Peyer's patch (tissue), 4 donors: ENCODE measurements at regions not wholly inside any gene's neighbourhood (a gene's known extent, or its start where the extent isn't known, plus 50 kb on each side); places are given as distances from the start of the nearest gene placed in this dataset.

ENCODE experiments used
- DNase-seq, 3 donors: peaks; one replicate each; pipeline ENCODE4 v3.0.0-alpha.2; 2017 to 2019
- H3K27ac ChIP-seq, 4 donors: fragments of 200-600 bp; sonication (generic); one replicate each; pipeline ENCODE4 v1.5.1; 2016 to 2019
- H3K27me3 ChIP-seq, 2 donors: fragments of 200-600 bp; sonication (generic); one replicate each; pipeline ENCODE4 v1.5.1; 2019
- H3K36me3 ChIP-seq, 3 donors: fragments of 200-600 bp; sonication (generic); one replicate each; pipeline ENCODE4 v1.5.1; 2016 to 2019
- H3K4me1 ChIP-seq, 4 donors: fragments of 200-600 bp; sonication (generic); one replicate each; pipeline ENCODE4 v1.5.1; 2016 to 2019
- H3K4me3 ChIP-seq, 4 donors: fragments of 200-600 bp; sonication (generic); 1 replicate in 3 of 4; 2 replicates in 1 of 4; pipeline ENCODE4 v1.5.1; 2016 to 2019; ENCODE audit warnings: mild to moderate bottlenecking in 1 of 4
- H3K9me3 ChIP-seq, 4 donors: fragments of 200-600 bp; sonication (generic); one replicate each; pipeline ENCODE4 v1.5.1; 2016 to 2019; ENCODE audit warnings: mild to moderate bottlenecking in 1 of 4
- CTCF ChIP-seq, 6 experiments: fragments of 450-650 bp in 4 of 6; fragments of 200-600 bp in 2 of 6; sonication (generic) in 1 of 6; IDR thresholded peaks; one replicate each; pipeline ENCODE4 v1.5.1; 2017 to 2019; ENCODE audit warnings: antibody characterized with exemption in 6 of 6, mild to moderate bottlenecking in 3 of 6, moderate library complexity in 1 of 6
- POLR2A ChIP-seq, 2 donors: fragments of 450-650 bp; IDR thresholded peaks; one replicate each; pipeline ENCODE4 v1.5.1; 2017; ENCODE audit warnings: antibody characterized with exemption in 2 of 2, mild to moderate bottlenecking in 2 of 2, moderate library complexity in 2 of 2

- no peak for DNase-seq
- TF ChIP-seq POLR2A (IDR thresholded peaks at IDR 0.05): no peak
- no peak for TF ChIP-seq CTCF (IDR thresholded peaks at IDR 0.05)
- Histone ChIP-seq H3K4me1 (no peaks in the 10 kb centered on the region), H3K27ac (no peak overlapping the region), H3K9me3 (peaks cover 0 to 10% (median 0%) of the 10 kb centered on the region in 4 donors), H3K36me3 (no peaks in the 10 kb centered on the region), H3K27me3 (no peaks in the 10 kb centered on the region), H3K4me3 (no peak overlapping the region)
Measured at GRCh38 chr2:20880221-20880771, 57.4 kb upstream of the LDAH start.

DNA sequence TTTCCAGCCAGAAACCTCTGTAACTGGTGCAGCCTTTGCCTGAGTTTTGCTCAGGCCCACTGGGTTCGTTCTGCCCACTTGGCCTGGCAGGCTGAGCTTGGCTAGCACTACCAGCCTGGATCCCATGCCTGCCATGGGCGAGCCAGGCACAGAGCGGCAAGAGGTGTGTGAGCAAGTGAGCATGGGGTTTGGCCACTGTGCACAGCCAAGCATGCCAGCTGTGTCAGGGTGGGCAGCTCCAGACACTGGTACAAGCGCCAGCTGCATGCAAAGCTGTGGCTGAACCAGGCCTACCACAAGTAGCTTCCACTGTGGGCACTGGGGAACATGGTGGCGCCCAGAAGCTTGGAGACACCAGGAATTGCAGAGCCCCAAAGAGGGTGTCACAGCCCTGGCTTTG, 56.3 kb upstream of the LDAH start:
- H3K36me3 ChIP-seq: no peaks in the 10 kb centered on the region
- TF ChIP-seq POLR2A (IDR thresholded peaks at IDR 0.05) (no peak), CTCF (IDR thresholded peaks at IDR 0.05) (no peak)
- H3K27me3 ChIP-seq: no peaks in the 10 kb centered on the region
- no peak for DNase-seq
- H3K4me1 ChIP-seq: no peaks in the 10 kb centered on the region
- no peak overlapping the region for H3K27ac ChIP-seq
- no peak overlapping the region for H3K4me3 ChIP-seq
- peaks cover 0 to 10% (median 0%) of the 10 kb centered on the region in 4 donors for H3K9me3 ChIP-seq

DNA sequence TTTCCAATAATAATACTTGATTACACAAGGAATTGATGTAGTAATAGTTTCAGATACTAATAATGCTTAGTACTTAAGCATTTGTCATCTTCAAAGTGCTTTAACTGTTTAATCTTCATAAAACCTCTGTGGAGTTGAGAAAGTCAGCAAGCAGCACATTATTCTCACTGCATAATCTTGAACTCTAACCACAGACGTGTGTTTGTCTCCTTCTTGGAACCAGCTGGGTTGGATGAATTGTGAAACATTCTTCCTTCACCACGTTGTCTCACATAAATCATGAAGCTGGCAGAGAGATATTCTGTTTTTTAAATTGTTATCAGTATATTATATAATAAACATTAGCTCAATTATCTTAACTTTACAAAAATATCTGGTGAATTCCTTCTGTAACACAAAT, 55.1 kb upstream of the LDAH start:
- TF ChIP-seq POLR2A (IDR thresholded peaks at IDR 0.05): no peak
- TF ChIP-seq CTCF (IDR thresholded peaks at IDR 0.05): no peak

More for the DNA sequence above, 55.1 kb upstream of the LDAH start:
- no peak for DNase-seq
- no peaks in the 10 kb centered on the region for H3K27me3 ChIP-seq
- no peak overlapping the region for H3K27ac ChIP-seq
- H3K4me3 ChIP-seq: no peak overlapping the region
- H3K9me3 ChIP-seq: peaks cover 0 to 10% (median 0%) of the 10 kb centered on the region in 4 donors
- no peaks in the 10 kb centered on the region for H3K4me1 ChIP-seq
- no peaks in the 10 kb centered on the region for H3K36me3 ChIP-seq
